H1 (cell line): ENCODE measurements at regions not wholly inside any gene's neighbourhood (a gene's known extent, or its start where the extent isn't known, plus 50 kb on each side); places are given as distances from the start of the nearest gene placed in this dataset.

Source experiments
- CTCF ChIA-PET: fragments of 300-600 bp; sonication (Branson Sonifier 250); formaldehyde crosslinking; loops from one replicate; lab custom pipeline; 2021; ENCODE audit not compliant: partially characterized antibody; lab: Charles Lee
- POLR2A ChIA-PET: fragments of 300-600 bp; sonication (Branson Sonifier 250); formaldehyde crosslinking; loops from one replicate; lab custom pipeline; 2021; ENCODE audit warnings: inconsistent platforms; ENCODE audit not compliant: partially characterized antibody; lab: Charles Lee
- DNase-seq, 2 experiments: peaks; one replicate each; pipeline versions ENCODE4 v3.0.0 to v3.0.0-alpha.2; 2010 to 2022; ENCODE audit warnings: low spot score in 2 of 2, low read depth in 1 of 2, mixed read lengths in 1 of 2
- FAIRE-seq: peaks from 2 replicates; lab custom pipeline; 2011; peaks lifted over from hg19 to GRCh38; lab: Jason Lieb, UNC
- H2AFZ ChIP-seq: 2 replicates; pipeline ENCODE4 v1.8.1; 2012; ENCODE audit warnings: low read length, inconsistent platforms
- H2AK5ac ChIP-seq: 2 replicates; pipeline ENCODE4 v1.6.1; 2013; ENCODE audit warnings: low read depth, low read length
- H2BK120ac ChIP-seq: replicated peaks from 2 replicates; pipeline ENCODE3; 2013; ENCODE audit warnings: low read depth, low read length, inconsistent platforms
- H2BK12ac ChIP-seq: 2 replicates; pipeline ENCODE4 v1.6.1; 2013; ENCODE audit warnings: low read depth, low read length
- H2BK15ac ChIP-seq: 2 replicates; pipeline ENCODE4 v1.6.1; 2013; ENCODE audit warnings: low read length
- H2BK20ac ChIP-seq: 2 replicates; pipeline ENCODE4 v1.6.1; 2013; ENCODE audit warnings: low read length
- H2BK5ac ChIP-seq: 2 replicates; pipeline ENCODE4 v1.6.1; 2013; ENCODE audit warnings: low read depth, low read length
- H3K14ac ChIP-seq: 2 replicates; pipeline ENCODE4 v1.6.1; 2013; ENCODE audit warnings: inconsistent platforms; ENCODE audit not compliant: insufficient read length
- H3K18ac ChIP-seq: 2 replicates; pipeline ENCODE4 v1.6.1; 2013; ENCODE audit warnings: low read length; ENCODE audit errors: extremely low read depth
- H3K23ac ChIP-seq: 2 replicates; pipeline ENCODE4 v1.6.1; 2013; ENCODE audit warnings: inconsistent platforms; ENCODE audit not compliant: insufficient read length
- H3K23me2 ChIP-seq: 2 replicates; pipeline ENCODE4 v1.6.1; 2013; ENCODE audit warnings: low read depth, low read length
- H3K27ac ChIP-seq: 2 replicates; pipeline ENCODE4 v1.6.1; 2011; ENCODE audit warnings: low read depth, low read length, inconsistent platforms
- H3K27me3 ChIP-seq, 4 experiments: replicated peaks in 1 of 4; 1 replicate in 1 of 4; 2 replicates in 3 of 4; pipeline versions ENCODE4 v1.6.1 to v1.8.1; 2011 to 2013; ENCODE audit warnings: low read length in 3 of 4, mild to moderate bottlenecking in 3 of 4, inconsistent platforms in 2 of 4, mixed read lengths in 2 of 4, moderate library complexity in 1 of 4; ENCODE audit not compliant: control insufficient read depth in 3 of 4, insufficient read depth in 3 of 4; ENCODE audit errors: extremely low read depth in 1 of 4
- H3K36me3 ChIP-seq, 4 experiments: 2 replicates each; pipeline versions ENCODE4 v1.6.1 to v1.8.1; 2011 to 2013; ENCODE audit warnings: mild to moderate bottlenecking in 4 of 4, low read length in 3 of 4, moderate library complexity in 2 of 4, control low read depth in 1 of 4, inconsistent platforms in 1 of 4; ENCODE audit not compliant: insufficient read depth in 4 of 4, control insufficient read depth in 2 of 4
- H3K4ac ChIP-seq: replicated peaks from 2 replicates; pipeline ENCODE3; 2013; ENCODE audit warnings: low read length, low read depth, mixed read lengths, inconsistent platforms; ENCODE audit not compliant: insufficient read length
- H3K4me1 ChIP-seq, 4 experiments: replicated peaks in 1 of 4; 1 replicate in 1 of 4; 2 replicates in 3 of 4; pipeline versions ENCODE4 v1.6.1 to v1.8.1; 2011 to 2013; ENCODE audit warnings: low read length in 3 of 4, inconsistent platforms in 2 of 4, mixed read lengths in 1 of 4; ENCODE audit not compliant: insufficient read depth in 4 of 4, control insufficient read depth in 3 of 4
- H3K4me2 ChIP-seq, 2 experiments: 2 replicates each; pipeline versions ENCODE4 v1.6.1 to v1.8.1; 2011 to 2013; ENCODE audit warnings: low read depth in 2 of 2, low read length in 2 of 2, control low read depth in 1 of 2, inconsistent platforms in 1 of 2, mild to moderate bottlenecking in 1 of 2; ENCODE audit not compliant: insufficient read depth in 1 of 2
- H3K4me3 ChIP-seq, 4 experiments: fragments of 200-600, 300-600 bp in 1 of 4; sonication (generic), shearing (Covaris generic), sonication (Bioruptor Twin) in 1 of 4; 2 replicates each; pipeline versions ENCODE4 v1.5.1 to v1.8.1; 2011 to 2016; ENCODE audit warnings: low read length in 4 of 4, low read depth in 3 of 4, control low read depth in 2 of 4, inconsistent platforms in 2 of 4, mild to moderate bottlenecking in 2 of 4, mixed read lengths in 1 of 4, moderate library complexity in 1 of 4; ENCODE audit not compliant: insufficient read depth in 2 of 4; ENCODE audit errors: extremely low read depth in 1 of 4
- H3K56ac ChIP-seq: replicated peaks from 2 replicates; pipeline ENCODE3; 2013; ENCODE audit warnings: low read depth, mild to moderate bottlenecking, mixed read lengths, low read length, inconsistent platforms; ENCODE audit not compliant: insufficient read length
- H3K79me1 ChIP-seq: 2 replicates; pipeline ENCODE4 v1.6.1; 2013; ENCODE audit warnings: low read depth, low read length, control low read depth
- H3K79me2 ChIP-seq, 2 experiments: 2 replicates each; pipeline versions ENCODE4 v1.6.1 to v1.8.1; 2012 to 2013; ENCODE audit warnings: low read length in 2 of 2, mild to moderate bottlenecking in 2 of 2, inconsistent platforms in 1 of 2; ENCODE audit not compliant: insufficient read depth in 2 of 2, control insufficient read depth in 1 of 2
- H3K9ac ChIP-seq, 4 experiments: replicated peaks in 1 of 4; 1 replicate in 1 of 4; 2 replicates in 3 of 4; pipeline versions ENCODE4 v1.6.1 to v1.8.1; 2011 to 2013; ENCODE audit warnings: low read depth in 3 of 4, low read length in 3 of 4, control low read depth in 2 of 4, mild to moderate bottlenecking in 2 of 4, moderate library complexity in 2 of 4, inconsistent platforms in 1 of 4; ENCODE audit errors: extremely low read depth in 1 of 4
- H3K9me3 ChIP-seq, 2 experiments: 2 replicates each; pipeline versions ENCODE4 v1.6.1 to v1.8.1; 2012 to 2013; ENCODE audit warnings: mild to moderate bottlenecking in 2 of 2, moderate library complexity in 2 of 2, control low read depth in 1 of 2, inconsistent platforms in 1 of 2, low read depth in 1 of 2, low read length in 1 of 2, mixed read lengths in 1 of 2; ENCODE audit not compliant: insufficient read depth in 2 of 2
- H4K20me1 ChIP-seq, 2 experiments: replicated peaks in 1 of 2; 2 replicates each; pipeline versions ENCODE3 to v1.8.1; 2011 to 2013; ENCODE audit warnings: inconsistent platforms in 2 of 2, low read length in 2 of 2, mild to moderate bottlenecking in 1 of 2; ENCODE audit not compliant: insufficient read depth in 2 of 2, control insufficient read depth in 1 of 2
- H4K5ac ChIP-seq: 2 replicates; pipeline ENCODE4 v1.6.1; 2013; ENCODE audit warnings: low read length, low read depth, mixed read lengths, inconsistent platforms; ENCODE audit not compliant: insufficient read length
- H4K8ac ChIP-seq: 2 replicates; pipeline ENCODE4 v1.8.0; 2013; ENCODE audit warnings: mild to moderate bottlenecking, moderate library complexity, low read length, inconsistent platforms; ENCODE audit not compliant: insufficient read depth; ENCODE audit errors: extremely low read depth
- H4K91ac ChIP-seq: replicated peaks from 2 replicates; pipeline ENCODE3; 2013; ENCODE audit warnings: low read length, mixed read lengths, inconsistent platforms; ENCODE audit not compliant: insufficient read length
- ASH2L ChIP-seq: fragments of 200-600, 300-600 bp; sonication (generic); IDR thresholded peaks from one replicate; pipeline ENCODE4 v1.7.1; 2017; ENCODE audit warnings: low read length
- CHD1 ChIP-seq: IDR thresholded peaks from 2 replicates; pipeline ENCODE4 v1.6.1; 2012; ENCODE audit warnings: low read depth, low read length, improper control_type of control experiment
- HDAC6 ChIP-seq: IDR thresholded peaks from one replicate; pipeline ENCODE4 v1.7.1; 2012; ENCODE audit warnings: low read depth, mild to moderate bottlenecking, inconsistent platforms, low read length, moderate library complexity
- SIX5 ChIP-seq: IDR thresholded peaks from 2 replicates; pipeline ENCODE4 v1.6.1; 2011; ENCODE audit warnings: mild to moderate bottlenecking, low read depth, low read length
- TF ChIP-seq, protein P1 (sequence below): IDR thresholded peaks from 2 replicates; pipeline ENCODE4 v1.6.1; 2012; ENCODE audit warnings: low read length, inconsistent platforms

DNA sequence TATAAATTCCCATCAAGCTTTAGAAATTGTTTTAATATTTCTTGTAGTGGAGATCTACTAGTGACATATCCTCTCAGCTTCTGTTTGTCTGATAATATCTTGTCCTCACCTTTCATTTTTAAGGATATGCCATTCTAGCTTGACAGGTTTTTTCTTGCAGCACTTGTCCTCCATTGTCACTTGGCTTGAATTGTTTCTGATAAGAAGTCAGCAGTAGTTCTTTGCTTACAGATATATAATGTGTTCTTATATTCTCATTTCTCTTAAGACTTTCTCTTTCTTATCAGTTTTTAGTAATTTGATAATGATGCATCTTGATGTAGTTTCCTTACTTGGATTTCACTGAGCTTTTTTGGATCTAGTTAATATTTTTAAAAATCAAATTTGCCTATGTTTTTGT is 120.6 kb upstream of the NUDT6 start:
- no peak overlapping the region for H3K4me3 ChIP-seq
- no peak for FAIRE-seq
- no peak for TF ChIP-seq SIX5
- TF ChIP-seq, protein P1, sequence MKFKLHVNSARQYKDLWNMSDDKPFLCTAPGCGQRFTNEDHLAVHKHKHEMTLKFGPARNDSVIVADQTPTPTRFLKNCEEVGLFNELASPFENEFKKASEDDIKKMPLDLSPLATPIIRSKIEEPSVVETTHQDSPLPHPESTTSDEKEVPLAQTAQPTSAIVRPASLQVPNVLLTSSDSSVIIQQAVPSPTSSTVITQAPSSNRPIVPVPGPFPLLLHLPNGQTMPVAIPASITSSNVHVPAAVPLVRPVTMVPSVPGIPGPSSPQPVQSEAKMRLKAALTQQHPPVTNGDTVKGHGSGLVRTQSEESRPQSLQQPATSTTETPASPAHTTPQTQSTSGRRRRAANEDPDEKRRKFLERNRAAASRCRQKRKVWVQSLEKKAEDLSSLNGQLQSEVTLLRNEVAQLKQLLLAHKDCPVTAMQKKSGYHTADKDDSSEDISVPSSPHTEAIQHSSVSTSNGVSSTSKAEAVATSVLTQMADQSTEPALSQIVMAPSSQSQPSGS: no peak
- TF ChIP-seq HDAC6: no peak
- no peak for TF ChIP-seq ASH2L
- no peak for TF ChIP-seq CHD1
- H3K9ac ChIP-seq: no peak overlapping the region
- H3K79me2 ChIP-seq: 0 out of 4 replicates have a peak, but pooled peaks cover 0 to 3% of the 10 kb centered on the region in 2 experiments
- H3K14ac ChIP-seq: no peak overlapping the region
- H2BK20ac ChIP-seq: no peak overlapping the region
- no peak overlapping the region for H2AK5ac ChIP-seq
- H2BK15ac ChIP-seq: no peak overlapping the region
- peaks cover 0 to 7% (median 2%) of the 10 kb centered on the region in 4 experiments; a peak in 3 of 8 replicates for H3K36me3 ChIP-seq
- H4K8ac ChIP-seq: no peak overlapping the region
- no peak overlapping the region for H2BK5ac ChIP-seq
- H3K79me1 ChIP-seq: no peaks in the 10 kb centered on the region
- no peak overlapping the region for H4K5ac ChIP-seq
- no peak for DNase-seq
- no peak overlapping the region for H3K23ac ChIP-seq
- H3K4me2 ChIP-seq: no peak overlapping the region
- no peaks in the 10 kb centered on the region for H4K20me1 ChIP-seq
- ChIA-PET CTCF (interaction anchor here (1.3 kb wide), 1 partner anchor 10 kb away, joined by 4 read pairs; no protein-coding TSS in a partner anchor), POLR2A (no interaction called here)
- no peak overlapping the region for H2AFZ ChIP-seq
- peaks cover 0 to 13% of the 10 kb centered on the region in 2 experiments; a peak in 1 of 4 replicates for H3K9me3 ChIP-seq
- H3K56ac ChIP-seq: no peak overlapping the region
- no peak overlapping the region for H3K27ac ChIP-seq
- H3K4me1 ChIP-seq: no peaks in the 10 kb centered on the region
- H2BK120ac ChIP-seq: no peak overlapping the region
- H3K27me3 ChIP-seq: no peaks in the 10 kb centered on the region
- H4K91ac ChIP-seq: no peak overlapping the region
- no peaks in the 10 kb centered on the region for H3K23me2 ChIP-seq
- H3K4ac ChIP-seq: no peak overlapping the region
- no peak overlapping the region for H3K18ac ChIP-seq
- no peak overlapping the region for H2BK12ac ChIP-seq
